ENCODE measurements at regions not wholly inside any gene's neighbourhood (a gene's known extent, or its start where the extent isn't known, plus 50 kb on each side); places are given as distances from the start of the nearest gene placed in this dataset.
A peak's percentile ranks its signal among the peaks of the same experiment; 100 is the strongest.

DNA sequence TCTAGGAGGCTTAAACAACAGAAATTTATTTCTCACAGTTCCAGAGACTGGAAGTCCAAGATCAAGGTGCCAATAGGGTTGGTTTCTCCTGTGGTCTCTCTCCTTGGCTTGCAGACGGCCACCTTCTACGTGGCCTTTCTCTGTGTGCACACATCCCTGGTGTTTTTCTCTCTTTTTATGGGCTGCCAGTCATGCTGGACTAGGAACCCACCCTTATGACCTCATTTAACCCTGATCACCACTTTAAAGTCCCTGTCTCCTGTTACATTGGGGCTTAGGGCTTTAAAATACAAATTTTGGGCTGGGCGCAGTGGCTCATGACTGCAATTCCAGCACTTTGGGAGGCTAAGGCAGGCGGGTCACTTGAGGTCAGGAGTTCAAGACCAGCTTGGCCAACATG is 157.1 kb downstream of the TLE1 start:
- DNase-seq (ENCODE audit: low spot score), result no peak

GRCh38 chr9:81531511-81531910 is 157.8 kb downstream of the TLE1 start:
- no peak for DNase-seq (ENCODE audit: low spot score)

DNA sequence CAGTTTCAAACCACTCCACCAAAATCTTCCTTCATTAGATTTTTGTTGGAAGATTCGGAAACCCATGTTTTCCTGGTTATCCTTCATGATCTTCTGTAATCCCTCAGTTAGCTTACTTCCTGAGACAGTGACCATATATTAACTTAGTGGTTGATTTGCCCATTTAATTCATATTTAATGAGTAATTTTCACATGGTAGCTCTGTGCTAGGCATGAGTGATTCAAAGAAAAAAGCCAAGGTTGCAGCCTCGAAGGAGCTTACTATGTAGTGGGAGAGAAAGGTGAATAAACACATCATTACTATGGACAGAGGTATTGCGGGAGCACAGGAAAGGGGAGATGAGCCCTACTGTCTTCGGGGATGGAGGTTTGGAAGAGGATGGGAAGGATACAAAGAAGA is 158.5 kb downstream of the TLE1 start:
- DNase-seq (ENCODE audit: low spot score), result no peak

DNA sequence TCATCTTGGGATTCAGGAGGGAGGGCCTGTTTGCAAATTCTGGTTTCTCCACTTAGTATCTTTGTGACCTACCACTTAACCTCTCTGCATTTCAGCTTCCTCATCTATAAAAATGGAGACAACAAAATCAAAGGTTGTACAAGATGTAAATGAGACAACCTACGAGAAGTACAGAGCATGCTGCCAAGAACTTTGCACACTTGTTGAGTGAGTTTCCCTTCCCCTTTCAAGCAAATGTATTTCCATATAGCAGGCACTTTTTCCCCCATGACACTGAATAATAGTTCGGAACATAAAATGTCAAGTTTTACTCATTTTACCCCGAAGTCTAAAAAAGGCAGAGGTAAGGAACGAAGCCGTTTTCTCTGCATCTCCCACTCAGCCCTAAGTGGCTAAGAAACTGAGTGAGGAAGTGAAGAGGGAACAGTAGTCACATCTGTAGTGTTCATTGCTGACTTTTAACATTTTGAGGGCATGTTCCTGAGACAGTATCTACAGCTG is 159.0 kb downstream of the TLE1 start:
- DNase-seq (ENCODE audit: low spot score), result no peak

- peak; percentile 45 for DNase-seq (ENCODE audit: low spot score)
Measured at GRCh38 chr9:81529556-81530193, 159.7 kb downstream of the TLE1 start.

GRCh38 chr9:81526587-81526986 is 162.8 kb downstream of the TLE1 start:
- DNase-seq (ENCODE audit: low spot score), result peak; percentile 44

GRCh38 chr9:81522716-81523551 is 166.4 kb downstream of the TLE1 start:
- DNase-seq (ENCODE audit: low spot score), result peak; percentile 77

DNA sequence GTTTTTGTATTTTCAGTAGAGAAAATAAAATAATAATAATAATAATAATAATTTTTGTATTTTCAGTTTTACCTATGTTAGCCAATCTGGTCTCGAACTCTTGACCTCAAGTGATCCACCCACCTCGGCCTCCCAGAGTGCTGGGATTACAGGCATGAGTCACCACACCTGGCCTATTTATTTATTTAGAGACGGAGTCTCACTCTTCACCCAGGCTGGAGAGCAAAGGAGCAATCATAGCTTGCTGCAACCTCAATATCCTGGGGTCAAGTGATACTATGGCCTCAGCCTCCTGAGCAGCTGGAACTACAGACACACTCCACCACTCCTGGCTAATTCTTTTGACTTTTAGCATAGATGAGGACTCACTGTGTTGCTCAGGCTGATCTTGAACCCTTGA is 167.5 kb downstream of the TLE1 start:
- DNase-seq (ENCODE audit: low spot score), result no peak

DNA sequence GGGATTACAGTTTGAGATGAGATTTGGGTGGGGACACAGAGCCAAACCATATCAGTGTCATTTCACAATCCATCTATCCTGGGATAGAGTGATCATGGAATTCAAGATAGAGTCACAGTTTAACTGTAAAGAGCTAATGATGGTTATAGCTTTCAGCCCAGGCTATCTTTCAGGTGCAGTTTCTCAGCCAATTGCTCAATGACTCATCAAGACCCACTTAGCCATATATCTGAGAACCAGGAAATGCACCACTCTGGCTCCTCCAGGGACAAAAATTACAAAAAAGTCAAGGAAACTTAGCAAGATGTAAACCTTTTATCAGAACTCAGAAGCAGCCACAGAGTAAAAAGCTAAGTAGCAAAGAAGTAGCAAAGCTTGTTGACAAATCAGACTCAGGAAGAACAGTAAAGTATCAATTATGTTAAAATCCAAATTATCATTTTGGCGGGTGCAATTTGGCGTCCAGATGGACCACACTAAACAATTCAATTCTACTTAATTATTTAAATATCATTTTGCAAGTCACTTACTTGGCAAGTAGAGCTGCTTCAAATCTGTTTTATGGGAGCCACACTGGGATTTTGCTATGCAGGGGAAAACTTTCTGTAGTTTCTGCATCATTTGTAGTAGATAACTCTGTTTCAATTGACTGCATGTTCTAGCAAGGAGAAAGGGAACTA is 169.4 kb downstream of the TLE1 start:
- no peak for DNase-seq (ENCODE audit: low spot score)

DNA sequence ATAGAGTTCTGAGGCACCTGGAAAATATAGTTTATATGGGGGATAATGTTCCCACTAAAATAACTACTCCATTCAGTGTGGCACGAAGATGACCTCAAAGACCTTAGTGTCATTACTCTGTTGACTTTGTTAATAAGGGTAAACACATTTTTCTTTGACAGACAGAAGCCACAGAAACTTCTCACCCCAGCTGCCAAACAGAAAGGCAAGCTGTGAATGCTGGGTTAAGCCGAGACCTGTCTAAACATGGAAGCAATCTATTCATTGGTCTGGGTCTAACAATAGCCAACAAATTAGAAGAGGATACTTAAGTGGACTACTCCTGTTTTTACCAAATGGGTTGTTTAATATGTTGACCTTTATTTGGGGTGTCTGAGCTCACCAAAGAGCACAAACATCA is 171.4 kb downstream of the TLE1 start:
- DNase-seq (ENCODE audit: low spot score), result no peak

DNA sequence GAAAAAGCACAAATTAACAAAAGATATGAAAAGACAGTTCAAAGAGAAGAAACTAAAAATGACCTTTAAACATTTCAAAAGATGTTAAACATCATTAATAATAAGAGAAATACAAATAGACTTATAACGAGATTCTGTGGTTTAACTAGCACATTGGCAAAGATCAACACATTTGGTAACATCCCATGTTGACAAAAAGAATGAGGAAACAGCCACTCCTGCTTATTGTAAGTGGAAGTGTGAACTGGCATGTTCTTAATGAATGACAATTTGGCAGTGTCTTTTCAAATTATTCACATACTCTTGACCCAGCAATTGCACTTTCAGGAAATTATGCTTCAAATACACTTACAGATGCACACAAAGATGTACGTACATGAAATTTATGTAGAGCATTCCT is 176.3 kb downstream of the TLE1 start:
- no peak for DNase-seq (ENCODE audit: low spot score)

GRCh38 chr9:81512641-81513040 is 176.7 kb downstream of the TLE1 start:
- no peak for DNase-seq (ENCODE audit: low spot score)

GRCh38 chr9:81508476-81508875 is 180.9 kb downstream of the TLE1 start:
- no peak for DNase-seq (ENCODE audit: low spot score)

- no peak for DNase-seq (ENCODE audit: low spot score)
Measured at GRCh38 chr9:81506941-81507864, 182.1 kb downstream of the TLE1 start.

DNA sequence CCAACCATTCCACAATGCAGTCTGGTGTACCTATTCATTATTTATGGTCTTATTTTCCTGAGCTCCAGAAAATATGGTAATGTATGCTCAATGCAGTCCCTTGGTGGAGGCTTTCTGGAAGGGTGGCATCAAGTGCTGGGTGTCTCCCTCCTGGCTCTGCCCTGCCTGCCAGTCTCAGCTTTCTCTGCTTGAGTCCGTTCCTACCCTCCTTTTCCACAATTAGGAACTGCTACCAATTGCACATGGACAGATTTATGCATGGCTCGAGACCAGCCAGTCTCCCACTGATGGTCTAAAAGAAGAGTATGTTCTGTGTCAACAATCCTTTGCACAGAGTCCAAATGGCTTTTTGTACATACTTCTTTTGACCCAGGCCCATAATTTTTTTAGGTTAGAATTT is 189.8 kb downstream of the TLE1 start:
- DNase-seq (ENCODE audit: low spot score), result no peak

DNA sequence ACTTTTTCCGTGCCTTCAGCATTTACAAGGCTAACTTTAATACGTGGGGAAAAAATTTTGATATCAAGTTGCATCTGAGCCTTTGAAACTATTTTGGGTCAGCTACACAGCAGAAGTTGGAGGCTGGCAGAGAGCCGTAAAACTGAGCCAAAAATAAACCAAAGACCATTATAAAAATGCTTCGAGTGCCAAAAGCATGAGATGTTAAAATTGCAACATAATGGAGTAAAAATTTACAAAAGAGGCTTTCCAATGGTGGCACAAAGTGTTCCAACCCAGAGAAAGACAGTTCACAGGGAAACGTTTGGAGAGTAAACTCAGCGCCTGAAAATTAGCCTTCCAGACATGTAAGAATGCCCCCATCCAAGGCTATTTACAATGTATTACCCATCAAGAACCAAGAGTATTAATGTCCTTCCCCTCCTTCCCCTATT is 190.3 kb downstream of the TLE1 start:
- peak; percentile 52 for DNase-seq (ENCODE audit: low spot score)

DNA sequence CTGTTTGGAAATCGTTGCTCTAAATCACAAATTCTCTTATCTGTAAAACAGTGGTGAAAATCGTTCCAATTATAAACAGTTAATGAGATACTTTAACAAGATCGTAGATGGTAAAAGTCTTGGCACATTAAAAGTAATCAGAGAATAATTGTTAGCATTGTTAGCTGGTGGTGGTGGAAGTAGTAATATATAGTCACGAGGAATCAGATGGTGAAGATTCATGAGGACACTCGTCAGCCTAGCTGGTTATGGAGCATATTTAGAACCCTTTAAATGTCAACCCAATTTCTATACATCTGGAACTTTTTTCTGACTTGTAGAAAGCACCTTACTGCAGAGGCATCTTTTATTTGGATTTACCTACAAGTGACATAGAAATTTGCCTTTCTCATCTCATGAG is 190.8 kb downstream of the TLE1 start:
- DNase-seq (ENCODE audit: low spot score), result no peak

DNA sequence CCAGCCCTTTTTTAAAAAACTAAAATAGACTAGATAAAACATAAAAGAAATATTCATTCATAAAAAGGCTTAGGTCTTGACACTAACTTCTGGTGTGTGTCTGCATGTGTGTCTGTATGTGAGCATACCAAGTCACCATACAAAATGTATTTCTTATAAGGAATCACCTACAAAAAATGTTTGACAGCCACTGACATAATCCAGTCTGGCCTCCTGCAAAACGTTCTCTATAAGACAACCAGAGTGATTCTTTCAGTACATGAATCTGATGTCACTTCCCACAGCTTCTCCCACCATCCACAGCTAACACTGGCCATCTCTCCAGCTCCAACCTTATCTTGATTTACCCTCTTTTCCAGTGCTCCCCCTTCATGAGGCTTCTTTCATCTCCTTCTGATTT is 192.3 kb downstream of the TLE1 start:
- DNase-seq (ENCODE audit: low spot score), result no peak

DNA sequence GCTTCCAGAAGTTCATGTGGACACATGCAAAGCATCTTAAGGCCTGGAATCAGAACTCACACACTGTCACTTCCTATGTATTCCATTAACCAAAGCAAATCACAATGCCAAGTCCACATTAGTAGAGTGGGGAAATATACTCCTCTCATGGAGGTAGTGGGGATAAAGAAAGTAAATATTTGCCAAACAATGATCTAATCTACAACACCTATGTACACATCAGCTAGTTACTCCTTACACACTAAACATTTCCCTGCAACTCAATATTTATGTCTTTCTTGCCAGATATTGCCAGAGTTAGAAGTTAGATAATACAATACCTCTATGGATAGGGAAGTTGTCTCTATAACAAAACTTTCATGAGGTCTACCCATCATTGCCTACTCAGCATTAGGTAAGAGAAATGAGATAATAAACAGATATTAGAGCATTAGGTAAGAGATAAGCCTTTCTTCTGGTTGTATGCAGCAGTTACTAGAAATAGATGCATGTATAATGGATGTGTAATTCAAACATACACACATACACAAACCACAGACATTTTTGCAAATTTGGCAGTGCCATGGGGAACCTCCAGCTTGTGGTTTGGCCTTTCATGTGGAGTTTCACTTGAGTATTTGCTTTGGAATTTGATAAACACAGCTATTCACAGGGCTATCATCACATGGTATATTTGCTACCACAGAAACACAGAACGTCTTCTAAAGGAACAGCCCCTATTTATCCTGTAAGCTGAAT is 196.5 kb downstream of the TLE1 start:
- DNase-seq (ENCODE audit: low spot score), result peak; percentile 68

DNA sequence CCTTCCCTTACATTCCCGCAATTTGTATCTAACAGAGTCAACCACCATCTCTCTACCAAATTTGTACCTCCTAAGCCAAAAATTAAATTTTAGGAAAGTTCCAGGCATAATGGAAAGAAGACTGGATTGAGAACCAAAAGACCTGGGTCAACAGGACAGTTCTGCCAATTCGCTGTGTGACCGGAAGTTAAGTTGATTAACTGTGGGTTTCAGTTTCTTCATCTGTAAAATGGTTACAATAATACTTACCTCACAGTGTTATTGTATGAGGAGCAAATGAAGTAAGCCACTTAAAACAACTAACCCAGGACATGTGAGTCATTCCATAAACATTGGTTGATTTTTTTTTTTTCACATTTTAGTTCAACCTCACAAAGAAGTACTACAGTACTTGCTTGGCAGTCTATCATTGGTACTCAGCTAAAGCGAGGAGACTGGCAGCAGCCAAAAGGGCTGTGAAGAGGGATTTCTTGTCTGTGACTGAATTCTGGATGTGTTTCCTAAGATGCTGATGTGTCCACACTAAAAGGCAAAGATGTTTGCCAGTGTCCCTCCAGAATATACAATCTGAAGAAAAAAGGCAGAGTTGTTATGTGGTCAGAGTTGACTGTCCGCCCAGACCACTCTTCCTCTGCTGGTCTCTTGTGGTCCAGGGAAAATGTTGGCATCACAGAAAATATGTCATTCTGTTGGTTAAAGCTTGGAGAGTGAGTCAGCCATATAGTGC is 198.6 kb downstream of the TLE1 start:
- peak; percentile 49 for DNase-seq (ENCODE audit: low spot score)

Data from GM03348 (cell line).